Calu3 (cell line): ENCODE measurements at regions not wholly inside any gene's neighbourhood (a gene's known extent, or its start where the extent isn't known, plus 50 kb on each side); places are given as distances from the start of the nearest gene placed in this dataset.

Experiments used
- BruUV-seq: library from RNA; stranded (reverse); fragments of 400-500 nt; replicated peaks from 2 replicates; lab custom pipeline; 2021; lab: Mats Ljungman, UMichigan
- CTCF ChIA-PET: fragments of 300-600 bp; sonication (Branson Sonifier 250); formaldehyde crosslinking; loops from one replicate; lab custom pipeline; 2022; ENCODE audit warnings: antibody characterized with exemption; lab: Charles Lee
- DNase-seq: peaks from one replicate; pipeline ENCODE4 v3.0.0; 2022
- H3K27ac Mint-ChIP-seq: one replicate; pipeline ENCODE4 v1.8.0; 2022; ENCODE audit warnings: mixed read lengths; ENCODE audit not compliant: unreplicated experiment
- H3K27me3 Mint-ChIP-seq: one replicate; pipeline ENCODE4 v1.8.0; 2022; ENCODE audit warnings: mixed read lengths; ENCODE audit not compliant: unreplicated experiment
- H3K36me3 Mint-ChIP-seq: one replicate; pipeline ENCODE4 v1.8.0; 2022; ENCODE audit warnings: mild to moderate bottlenecking, moderate library complexity, mixed read lengths; ENCODE audit not compliant: insufficient read depth, unreplicated experiment
- H3K4me1 Mint-ChIP-seq: one replicate; pipeline ENCODE4 v1.8.0; 2022; ENCODE audit warnings: mild to moderate bottlenecking, low read depth, mixed read lengths; ENCODE audit not compliant: unreplicated experiment
- H3K4me3 Mint-ChIP-seq: one replicate; pipeline ENCODE4 v1.8.0; 2022; ENCODE audit warnings: mild to moderate bottlenecking, low read depth, moderate library complexity, mixed read lengths; ENCODE audit not compliant: unreplicated experiment
- H3K9me3 Mint-ChIP-seq: one replicate; pipeline ENCODE4 v1.8.0; 2022; ENCODE audit warnings: low read depth, mixed read lengths; ENCODE audit not compliant: unreplicated experiment
- intact Hi-C: fragments of 100-400 bp; cut with micrococcal nuclease; formaldehyde crosslinking; loops from one replicate; pipeline ENCODE4 v1.10.0; 2022; ENCODE audit not compliant: unreplicated experiment
- TF ChIP-seq, protein P1 (sequence below): fragments of 200-600 bp; IDR thresholded peaks from one replicate; pipeline ENCODE4 v1.8.0; 2022; ENCODE audit warnings: antibody characterized with exemption; ENCODE audit not compliant: unreplicated experiment

GRCh38 chr3:187949093-187949820 lies 204.0 kb upstream of the BCL6 start:
- Mint-ChIP-seq H3K27ac (no peak overlapping the region), H3K4me3 (no peak overlapping the region), H3K9me3 (no peaks in the 10 kb centered on the region), H3K27me3 (no peaks in the 10 kb centered on the region), H3K4me1 (peaks cover under 1% of the 10 kb centered on the region), H3K36me3 (no peaks in the 10 kb centered on the region)
- DNase-seq: no peak
- TF ChIP-seq, protein P1, sequence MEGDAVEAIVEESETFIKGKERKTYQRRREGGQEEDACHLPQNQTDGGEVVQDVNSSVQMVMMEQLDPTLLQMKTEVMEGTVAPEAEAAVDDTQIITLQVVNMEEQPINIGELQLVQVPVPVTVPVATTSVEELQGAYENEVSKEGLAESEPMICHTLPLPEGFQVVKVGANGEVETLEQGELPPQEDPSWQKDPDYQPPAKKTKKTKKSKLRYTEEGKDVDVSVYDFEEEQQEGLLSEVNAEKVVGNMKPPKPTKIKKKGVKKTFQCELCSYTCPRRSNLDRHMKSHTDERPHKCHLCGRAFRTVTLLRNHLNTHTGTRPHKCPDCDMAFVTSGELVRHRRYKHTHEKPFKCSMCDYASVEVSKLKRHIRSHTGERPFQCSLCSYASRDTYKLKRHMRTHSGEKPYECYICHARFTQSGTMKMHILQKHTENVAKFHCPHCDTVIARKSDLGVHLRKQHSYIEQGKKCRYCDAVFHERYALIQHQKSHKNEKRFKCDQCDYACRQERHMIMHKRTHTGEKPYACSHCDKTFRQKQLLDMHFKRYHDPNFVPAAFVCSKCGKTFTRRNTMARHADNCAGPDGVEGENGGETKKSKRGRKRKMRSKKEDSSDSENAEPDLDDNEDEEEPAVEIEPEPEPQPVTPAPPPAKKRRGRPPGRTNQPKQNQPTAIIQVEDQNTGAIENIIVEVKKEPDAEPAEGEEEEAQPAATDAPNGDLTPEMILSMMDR: no peak
- no TSS peak for BruUV-seq
- CTCF ChIA-PET: no interaction called here
- intact Hi-C loops: no loop called here

- no peaks in the 10 kb centered on the region for H3K27me3 Mint-ChIP-seq
- no peaks in the 10 kb centered on the region for H3K9me3 Mint-ChIP-seq
- no peaks in the 10 kb centered on the region for H3K36me3 Mint-ChIP-seq
- no TSS peak for BruUV-seq
- no peak overlapping the region for H3K4me3 Mint-ChIP-seq
- peaks cover 14% of the 10 kb centered on the region for H3K4me1 Mint-ChIP-seq
- TF ChIP-seq, protein P1: no peak
- CTCF ChIA-PET: no interaction called here
- intact Hi-C loops: no loop called here
- no peak overlapping the region for H3K27ac Mint-ChIP-seq
- DNase-seq: no peak
These were observed 203.3 kb upstream of the LPP start for GRCh38 chr3:187950671-187951070.

- BruUV-seq: no TSS peak
- Mint-ChIP-seq H3K27ac (no peak overlapping the region), H3K9me3 (no peaks in the 10 kb centered on the region), H3K27me3 (no peaks in the 10 kb centered on the region), H3K4me1 (peaks cover 24% of the 10 kb centered on the region), H3K36me3 (no peaks in the 10 kb centered on the region), H3K4me3 (no peak overlapping the region)
- no peak for DNase-seq
- TF ChIP-seq, protein P1: no peak
- intact Hi-C loops: no loop called here
- CTCF ChIA-PET: no interaction called here
These were observed 202.3 kb upstream of the LPP start for GRCh38 chr3:187951452-187952190.

- Mint-ChIP-seq H3K4me1 (peaks cover 26% of the 10 kb centered on the region), H3K36me3 (no peaks in the 10 kb centered on the region), H3K4me3 (no peak overlapping the region), H3K27ac (no peak overlapping the region), H3K9me3 (no peaks in the 10 kb centered on the region), H3K27me3 (no peaks in the 10 kb centered on the region)
- TF ChIP-seq, protein P1: no peak
- no peak for DNase-seq
- BruUV-seq: no TSS peak
- CTCF ChIA-PET: no interaction called here
- intact Hi-C loops: no loop called here
These were observed 201.1 kb upstream of the LPP start for GRCh38 chr3:187952849-187953248.
